Osteoblast (primary cell): ENCODE measurements at regions not wholly inside any gene's neighbourhood (a gene's known extent, or its start where the extent isn't known, plus 50 kb on each side); places are given as distances from the start of the nearest gene placed in this dataset.

ENCODE experiments used
- DNase-seq: peaks from one replicate; pipeline ENCODE4 v3.0.0; 2011; ENCODE audit warnings: low spot score, mixed read lengths; ENCODE audit not compliant: insufficient read length; ENCODE audit errors: missing footprints
- H2AFZ ChIP-seq: 2 replicates; pipeline ENCODE4 v1.6.0; 2011; ENCODE audit warnings: mild to moderate bottlenecking, low read length
- H3K27ac ChIP-seq: 2 replicates; pipeline ENCODE4 v1.5.1; 2011; ENCODE audit warnings: mild to moderate bottlenecking, low read depth, low read length, moderate library complexity
- H3K27me3 ChIP-seq: 2 replicates; pipeline ENCODE4 v1.6.0; 2012; ENCODE audit warnings: mild to moderate bottlenecking, control low read depth, inconsistent platforms, low read length, moderate library complexity; ENCODE audit not compliant: insufficient read depth
- H3K36me3 ChIP-seq: 2 replicates; pipeline ENCODE4 v1.5.1; 2011; ENCODE audit warnings: mild to moderate bottlenecking, low read length, control low read depth, moderate library complexity; ENCODE audit not compliant: insufficient read depth
- H3K4me1 ChIP-seq: 2 replicates; pipeline ENCODE4 v1.5.1; 2011; ENCODE audit warnings: mild to moderate bottlenecking, low read length, control low read depth, moderate library complexity; ENCODE audit not compliant: insufficient read depth
- H3K4me2 ChIP-seq: 2 replicates; pipeline ENCODE4 v1.6.0; 2011; ENCODE audit warnings: mild to moderate bottlenecking, low read length; ENCODE audit not compliant: insufficient read depth
- H3K4me3 ChIP-seq: fragments of 200-600 bp; sonication (generic); 3 replicates; pipeline ENCODE4 v1.5.1; 2012; ENCODE audit warnings: mild to moderate bottlenecking, low read length, inconsistent platforms; ENCODE audit not compliant: insufficient read depth
- H3K79me2 ChIP-seq: 2 replicates; pipeline ENCODE4 v1.6.0; 2012; ENCODE audit warnings: mild to moderate bottlenecking, low read length, control low read depth, inconsistent platforms; ENCODE audit not compliant: insufficient read depth
- H3K9me3 ChIP-seq: 2 replicates; pipeline ENCODE4 v1.5.1; 2011; ENCODE audit warnings: low read depth, low read length, control low read depth
- H4K20me1 ChIP-seq: 2 replicates; pipeline ENCODE4 v1.6.0; 2012; ENCODE audit warnings: mild to moderate bottlenecking, low read length, control low read depth; ENCODE audit not compliant: insufficient read depth
- TF ChIP-seq, protein P1 (sequence below): IDR thresholded peaks from 2 replicates; pipeline ENCODE4 v1.5.1; 2011; ENCODE audit warnings: mild to moderate bottlenecking, low read depth, low read length, moderate library complexity; ENCODE audit errors: extremely low read depth

DNA sequence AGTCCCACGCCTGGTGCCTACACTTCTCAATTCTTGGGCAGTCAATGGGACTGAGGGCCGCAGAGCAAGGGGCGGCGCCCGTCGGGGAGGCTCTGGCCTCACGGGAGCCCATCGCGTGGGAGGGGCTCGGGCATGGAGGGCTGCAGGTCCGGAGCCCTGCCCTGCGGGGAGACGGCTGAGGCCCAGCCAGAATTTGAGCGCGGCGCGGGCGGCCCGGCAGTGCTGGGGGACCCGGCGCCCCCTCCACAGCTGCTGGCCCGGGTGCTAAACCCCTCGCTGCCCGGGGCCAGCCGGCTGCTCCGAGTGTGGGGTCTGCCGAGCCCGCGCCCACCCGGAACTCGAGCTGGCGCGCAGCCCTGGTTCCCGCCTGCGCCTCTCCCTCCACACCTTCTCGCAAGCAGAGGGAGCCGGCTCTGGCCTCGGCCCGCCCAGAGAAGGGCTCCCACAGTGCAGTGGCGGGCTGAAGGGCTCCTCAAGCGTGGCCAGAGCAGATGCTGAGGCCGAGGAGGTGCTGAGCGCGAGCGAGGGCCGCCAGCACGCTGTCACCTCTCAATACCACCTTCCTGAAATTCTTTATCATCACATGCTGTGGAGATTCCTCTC is 58.5 kb downstream of the BAK1 start:
- no peak for DNase-seq
- no peak overlapping the region for H3K4me2 ChIP-seq
- H3K4me1 ChIP-seq, result no peaks in the 10 kb centered on the region
- no peaks in the 10 kb centered on the region for H3K9me3 ChIP-seq
- no peak overlapping the region for H2AFZ ChIP-seq
- H4K20me1 ChIP-seq, result no peaks in the 10 kb centered on the region
- H3K27me3 ChIP-seq, result peaks cover 8% of the 10 kb centered on the region
- H3K4me3 ChIP-seq, result no peak overlapping the region
- no peaks in the 10 kb centered on the region for H3K79me2 ChIP-seq
- H3K27ac ChIP-seq, result no peak overlapping the region
- TF ChIP-seq, protein P1, sequence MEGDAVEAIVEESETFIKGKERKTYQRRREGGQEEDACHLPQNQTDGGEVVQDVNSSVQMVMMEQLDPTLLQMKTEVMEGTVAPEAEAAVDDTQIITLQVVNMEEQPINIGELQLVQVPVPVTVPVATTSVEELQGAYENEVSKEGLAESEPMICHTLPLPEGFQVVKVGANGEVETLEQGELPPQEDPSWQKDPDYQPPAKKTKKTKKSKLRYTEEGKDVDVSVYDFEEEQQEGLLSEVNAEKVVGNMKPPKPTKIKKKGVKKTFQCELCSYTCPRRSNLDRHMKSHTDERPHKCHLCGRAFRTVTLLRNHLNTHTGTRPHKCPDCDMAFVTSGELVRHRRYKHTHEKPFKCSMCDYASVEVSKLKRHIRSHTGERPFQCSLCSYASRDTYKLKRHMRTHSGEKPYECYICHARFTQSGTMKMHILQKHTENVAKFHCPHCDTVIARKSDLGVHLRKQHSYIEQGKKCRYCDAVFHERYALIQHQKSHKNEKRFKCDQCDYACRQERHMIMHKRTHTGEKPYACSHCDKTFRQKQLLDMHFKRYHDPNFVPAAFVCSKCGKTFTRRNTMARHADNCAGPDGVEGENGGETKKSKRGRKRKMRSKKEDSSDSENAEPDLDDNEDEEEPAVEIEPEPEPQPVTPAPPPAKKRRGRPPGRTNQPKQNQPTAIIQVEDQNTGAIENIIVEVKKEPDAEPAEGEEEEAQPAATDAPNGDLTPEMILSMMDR, result no peak
- no peaks in the 10 kb centered on the region for H3K36me3 ChIP-seq
